Keratinocyte (primary cell): ENCODE measurements at regions not wholly inside any gene's neighbourhood (a gene's known extent, or its start where the extent isn't known, plus 50 kb on each side); places are given as distances from the start of the nearest gene placed in this dataset.

Experiments
- DNase-seq: peaks from one replicate; pipeline ENCODE4 v3.0.0-alpha.2; 2011; ENCODE audit warnings: low read depth, missing footprints, low spot score
- FAIRE-seq: peaks from 2 replicates; lab custom pipeline; 2011; peaks lifted over from hg19 to GRCh38; lab: Jason Lieb, UNC
- H2AFZ ChIP-seq: 2 replicates; pipeline ENCODE4 v1.6.0; 2012; ENCODE audit warnings: low read length, control low read depth, inconsistent platforms; ENCODE audit not compliant: control insufficient read depth
- H3K27ac ChIP-seq: 2 replicates; pipeline ENCODE4 v1.5.1; 2011; ENCODE audit warnings: low read length; ENCODE audit not compliant: control insufficient read depth, insufficient read depth
- H3K27me3 ChIP-seq: 3 replicates; pipeline ENCODE4 v1.6.0; 2011; ENCODE audit warnings: low read length; ENCODE audit not compliant: control insufficient read depth, insufficient read depth; ENCODE audit errors: extremely low read depth
- H3K36me3 ChIP-seq, 2 experiments: 2 replicates in 1 of 2; 3 replicates in 1 of 2; pipeline ENCODE4 v1.5.1; 2011; ENCODE audit warnings: low read length in 2 of 2, mild to moderate bottlenecking in 1 of 2; ENCODE audit not compliant: control insufficient read depth in 2 of 2, insufficient read depth in 2 of 2; ENCODE audit errors: extremely low read depth in 1 of 2
- H3K4me1 ChIP-seq: 3 replicates; pipeline ENCODE4 v1.5.1; 2011; ENCODE audit warnings: low read length; ENCODE audit not compliant: control insufficient read depth, insufficient read depth; ENCODE audit errors: extremely low read depth
- H3K4me2 ChIP-seq: 3 replicates; pipeline ENCODE4 v1.6.0; 2011; ENCODE audit warnings: low read depth, low read length; ENCODE audit not compliant: control insufficient read depth, insufficient read depth; ENCODE audit errors: extremely low read depth
- H3K4me3 ChIP-seq, 3 experiments: fragments of 200-600 bp in 1 of 3; sonication (generic) in 1 of 3; 2 replicates in 2 of 3; 3 replicates in 1 of 3; pipeline ENCODE4 v1.5.1; 2011 to 2016; ENCODE audit warnings: low read length in 3 of 3, mild to moderate bottlenecking in 3 of 3, control low read depth in 2 of 3, inconsistent platforms in 1 of 3, low read depth in 1 of 3, mixed read lengths in 1 of 3, mixed run types in 1 of 3, moderate library complexity in 1 of 3; ENCODE audit not compliant: control insufficient read depth in 2 of 3, insufficient read depth in 2 of 3; ENCODE audit errors: extremely low read depth in 1 of 3
- H3K79me2 ChIP-seq: 2 replicates; pipeline ENCODE4 v1.6.0; 2012; ENCODE audit warnings: low read length; ENCODE audit not compliant: control insufficient read depth, insufficient read depth
- H3K9ac ChIP-seq: 3 replicates; pipeline ENCODE4 v1.6.0; 2011; ENCODE audit warnings: low read length; ENCODE audit not compliant: control insufficient read depth, insufficient read depth; ENCODE audit errors: extremely low read depth
- H3K9me1 ChIP-seq: 3 replicates; pipeline ENCODE4 v1.6.0; 2011; ENCODE audit warnings: low read length; ENCODE audit not compliant: control insufficient read depth, insufficient read depth; ENCODE audit errors: extremely low read depth
- H3K9me3 ChIP-seq: 2 replicates; pipeline ENCODE4 v1.5.1; 2012; ENCODE audit warnings: low read depth, low read length; ENCODE audit not compliant: control insufficient read depth
- H4K20me1 ChIP-seq: 3 replicates; pipeline ENCODE4 v1.6.0; 2011; ENCODE audit warnings: low read length; ENCODE audit not compliant: control insufficient read depth, insufficient read depth; ENCODE audit errors: extremely low read depth
- CTCF ChIP-seq, 3 experiments: IDR thresholded peaks in 1 of 3; conservative IDR thresholded peaks in 1 of 3; optimal IDR thresholded peaks in 1 of 3; 2 replicates in 2 of 3; 3 replicates in 1 of 3; pipeline versions ENCODE3 to v1.5.1; 2011; ENCODE audit warnings: low read length in 3 of 3, mild to moderate bottlenecking in 3 of 3, moderate library complexity in 2 of 3, control low read depth in 1 of 3, inconsistent platforms in 1 of 3; ENCODE audit not compliant: insufficient read depth in 2 of 3; ENCODE audit errors: extremely low read depth in 1 of 3
- EZH2 ChIP-seq: IDR thresholded peaks from one replicate; pipeline ENCODE4 v1.6.1; 2012; ENCODE audit warnings: inconsistent platforms, mild to moderate bottlenecking, low read length, moderate library complexity
- dilution Hi-C: fragments of 300-500 bp; cut with MboI; formaldehyde crosslinking; loops from one replicate; pipeline ENCODE4 v1.7.0; 2020; ENCODE audit warnings: low sequenced_read_pairs; ENCODE audit not compliant: extremely low pct_ligation_motif_present

- H3K9ac ChIP-seq: no peak overlapping the region
- H3K79me2 ChIP-seq: no peaks in the 10 kb centered on the region
- dilution Hi-C loops: no loop called here
- TF ChIP-seq EZH2: no peak
- no peak for TF ChIP-seq CTCF (optimal IDR thresholded peaks at IDR 0.05 in 1 of 3, IDR thresholded peaks at IDR 0.05 in 1 of 3, conservative IDR thresholded peaks at IDR 0.05 in 1 of 3; ENCODE audit: extremely low read depth in 1 of 3, insufficient read depth in 2 of 3, low read length in 3 of 3)
- H3K27ac ChIP-seq: no peak overlapping the region
- DNase-seq (no peak), FAIRE-seq (no peak)
- no peaks in the 10 kb centered on the region for H4K20me1 ChIP-seq
- no peak overlapping the region for H2AFZ ChIP-seq
- no peak overlapping the region for H3K4me2 ChIP-seq
- no peaks in the 10 kb centered on the region for H3K9me1 ChIP-seq
- no peaks in the 10 kb centered on the region for H3K9me3 ChIP-seq
- H3K4me1 ChIP-seq: no peaks in the 10 kb centered on the region
- H3K36me3 ChIP-seq: no peaks in the 10 kb centered on the region
- no peaks in the 10 kb centered on the region for H3K27me3 ChIP-seq
- no peak overlapping the region for H3K4me3 ChIP-seq
Measured at GRCh38 chr4:29277381-29277780, 1442.8 kb upstream of the PCDH7 start.

- no peak overlapping the region for H3K9ac ChIP-seq
- no peak overlapping the region for H3K4me2 ChIP-seq
- no peaks in the 10 kb centered on the region for H3K27me3 ChIP-seq
- H3K27ac ChIP-seq: no peak overlapping the region
- no peaks in the 10 kb centered on the region for H3K4me1 ChIP-seq
- DNase-seq (no peak), FAIRE-seq (no peak)
- dilution Hi-C loops: no loop called here
- TF ChIP-seq EZH2: no peak
- no peak for TF ChIP-seq CTCF (optimal IDR thresholded peaks at IDR 0.05 in 1 of 3, IDR thresholded peaks at IDR 0.05 in 1 of 3, conservative IDR thresholded peaks at IDR 0.05 in 1 of 3; ENCODE audit: extremely low read depth in 1 of 3, insufficient read depth in 2 of 3, low read length in 3 of 3)
- H3K36me3 ChIP-seq: no peaks in the 10 kb centered on the region
- H3K79me2 ChIP-seq: no peaks in the 10 kb centered on the region
- H3K4me3 ChIP-seq: no peak overlapping the region
- H3K9me1 ChIP-seq: no peaks in the 10 kb centered on the region
- H4K20me1 ChIP-seq: no peaks in the 10 kb centered on the region
- no peaks in the 10 kb centered on the region for H3K9me3 ChIP-seq
- no peak overlapping the region for H2AFZ ChIP-seq
Measured at GRCh38 chr4:29278585-29278984, 1441.6 kb upstream of the PCDH7 start.
